ENCODE measurements at regions not wholly inside any gene's neighbourhood (a gene's known extent, or its start where the extent isn't known, plus 50 kb on each side); places are given as distances from the start of the nearest gene placed in this dataset.

DNA sequence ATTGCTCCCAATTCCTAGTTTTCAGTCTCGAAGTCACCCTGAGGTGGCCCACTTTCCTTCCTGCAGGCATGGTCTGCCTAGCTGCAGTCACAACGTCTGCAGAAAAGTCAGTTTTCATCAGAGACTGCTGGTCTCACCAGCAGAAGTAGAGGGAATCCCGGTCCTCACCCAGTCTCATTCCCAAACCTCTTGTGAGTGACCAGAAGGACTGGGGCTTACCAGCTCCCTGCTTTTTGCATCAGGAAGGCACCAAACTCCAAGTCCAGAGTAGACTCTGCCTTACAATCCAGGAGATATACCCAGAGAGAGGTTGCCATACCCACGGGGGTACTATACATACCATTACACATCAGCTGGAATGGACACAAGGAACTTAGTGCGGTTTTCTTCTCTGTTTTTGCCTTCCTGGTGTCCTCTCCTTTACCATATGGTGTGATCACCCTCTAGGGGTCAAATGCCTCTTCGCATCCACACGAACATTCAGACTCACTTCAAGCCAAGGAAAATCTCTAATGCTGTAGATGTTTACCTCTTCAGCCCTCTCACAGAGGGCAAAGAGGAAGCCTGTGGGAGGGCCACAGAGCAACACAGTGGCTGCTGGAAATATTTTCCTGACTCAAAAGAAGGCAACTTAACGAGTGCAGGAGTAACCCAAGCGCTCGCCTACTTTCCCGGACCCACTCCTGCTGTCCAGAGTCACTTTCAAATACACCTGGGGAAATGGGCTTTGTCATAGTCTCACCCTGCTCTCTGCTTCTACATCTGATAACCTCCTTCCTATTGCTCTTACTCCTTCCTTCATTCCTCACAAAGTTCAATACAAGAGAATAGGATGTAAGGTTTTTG, 220.9 kb downstream of the C7orf25 start:
- Histone ChIP-seq H3K4me3 (no peak overlapping the region), H3K9me3 (no peaks in the 10 kb centered on the region), H3K4me1 (no peaks in the 10 kb centered on the region), H3K27me3 (no peaks in the 10 kb centered on the region), H3K27ac (no peak overlapping the region), H3K36me3 (ENCODE audit: low read depth, missing control alignments) (no peaks in the 10 kb centered on the region)
- DNase-seq = peak; percentile 40
- TF ChIP-seq POLR2A (IDR thresholded peaks at IDR 0.05) = no peak
- TF ChIP-seq, protein P1, sequence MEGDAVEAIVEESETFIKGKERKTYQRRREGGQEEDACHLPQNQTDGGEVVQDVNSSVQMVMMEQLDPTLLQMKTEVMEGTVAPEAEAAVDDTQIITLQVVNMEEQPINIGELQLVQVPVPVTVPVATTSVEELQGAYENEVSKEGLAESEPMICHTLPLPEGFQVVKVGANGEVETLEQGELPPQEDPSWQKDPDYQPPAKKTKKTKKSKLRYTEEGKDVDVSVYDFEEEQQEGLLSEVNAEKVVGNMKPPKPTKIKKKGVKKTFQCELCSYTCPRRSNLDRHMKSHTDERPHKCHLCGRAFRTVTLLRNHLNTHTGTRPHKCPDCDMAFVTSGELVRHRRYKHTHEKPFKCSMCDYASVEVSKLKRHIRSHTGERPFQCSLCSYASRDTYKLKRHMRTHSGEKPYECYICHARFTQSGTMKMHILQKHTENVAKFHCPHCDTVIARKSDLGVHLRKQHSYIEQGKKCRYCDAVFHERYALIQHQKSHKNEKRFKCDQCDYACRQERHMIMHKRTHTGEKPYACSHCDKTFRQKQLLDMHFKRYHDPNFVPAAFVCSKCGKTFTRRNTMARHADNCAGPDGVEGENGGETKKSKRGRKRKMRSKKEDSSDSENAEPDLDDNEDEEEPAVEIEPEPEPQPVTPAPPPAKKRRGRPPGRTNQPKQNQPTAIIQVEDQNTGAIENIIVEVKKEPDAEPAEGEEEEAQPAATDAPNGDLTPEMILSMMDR (IDR thresholded peaks at IDR 0.05) = peak in 2 of 3 experiments; percentile 12 to 25
- intact Hi-C loops (cut with DNase I; ENCODE audit: low total_unique reads) = no loop called here
- 74 to 76% methylated on average over 11 of the region's 11 CpGs for WGBS, 2 donors

DNA sequence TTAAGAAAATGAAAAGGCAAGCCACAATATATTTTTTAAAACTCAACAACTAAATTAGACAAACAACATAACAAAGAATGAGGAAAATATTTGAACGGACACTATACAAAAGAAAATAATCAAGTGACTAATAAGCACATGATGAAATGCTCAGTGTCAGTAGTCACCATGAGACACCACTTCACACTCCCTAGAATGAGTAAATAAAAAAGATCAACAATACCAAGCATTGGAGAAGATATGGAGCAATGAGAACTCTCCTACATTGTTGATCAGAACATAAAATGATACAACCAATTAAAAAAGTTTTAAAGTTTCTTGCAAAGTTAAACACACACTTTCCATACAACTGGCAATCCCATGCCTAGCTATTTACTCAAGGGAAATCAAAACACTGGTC, 222.2 kb downstream of the C7orf25 start:
- Histone ChIP-seq H3K4me3 (no peak overlapping the region), H3K9me3 (no peaks in the 10 kb centered on the region), H3K36me3 (ENCODE audit: low read depth, missing control alignments) (no peaks in the 10 kb centered on the region), H3K27me3 (no peaks in the 10 kb centered on the region), H3K4me1 (no peaks in the 10 kb centered on the region), H3K27ac (no peak overlapping the region)
- DNase-seq = no peak
- TF ChIP-seq, protein P1 (IDR thresholded peaks at IDR 0.05) = no peak
- TF ChIP-seq POLR2A (IDR thresholded peaks at IDR 0.05) = no peak
- intact Hi-C loops (cut with DNase I; ENCODE audit: low total_unique reads) = no loop called here
- 89 to 97% methylated on average over 1 of the region's 1 CpG for WGBS, 2 donors

DNA sequence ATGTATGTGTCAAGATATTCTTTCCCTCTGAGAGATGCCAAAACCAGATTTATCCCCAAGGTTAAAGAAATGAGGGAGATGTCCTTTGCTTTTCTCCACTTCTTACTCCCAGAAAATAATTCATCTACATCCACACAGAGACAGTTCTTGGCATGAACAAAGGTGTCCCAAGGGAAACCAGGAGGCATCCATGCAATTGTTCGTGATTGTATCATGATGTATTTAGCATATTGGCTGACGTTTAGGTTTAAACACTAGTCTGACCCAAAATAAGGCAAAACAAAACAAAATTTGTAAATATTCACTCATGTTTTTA, 223.9 kb downstream of the C7orf25 start:
- Histone ChIP-seq H3K4me1 (no peaks in the 10 kb centered on the region), H3K27ac (no peak overlapping the region), H3K4me3 (no peak overlapping the region), H3K36me3 (ENCODE audit: low read depth, missing control alignments) (no peaks in the 10 kb centered on the region), H3K27me3 (no peaks in the 10 kb centered on the region), H3K9me3 (no peaks in the 10 kb centered on the region)
- no peak for DNase-seq
- TF ChIP-seq, protein P1 (IDR thresholded peaks at IDR 0.05) = no peak
- no peak for TF ChIP-seq POLR2A (IDR thresholded peaks at IDR 0.05)
- intact Hi-C loops (cut with DNase I; ENCODE audit: low total_unique reads) = no loop called here
- 57 to 65% methylated on average over 2 of the region's 2 CpGs for WGBS, 2 donors

DNA sequence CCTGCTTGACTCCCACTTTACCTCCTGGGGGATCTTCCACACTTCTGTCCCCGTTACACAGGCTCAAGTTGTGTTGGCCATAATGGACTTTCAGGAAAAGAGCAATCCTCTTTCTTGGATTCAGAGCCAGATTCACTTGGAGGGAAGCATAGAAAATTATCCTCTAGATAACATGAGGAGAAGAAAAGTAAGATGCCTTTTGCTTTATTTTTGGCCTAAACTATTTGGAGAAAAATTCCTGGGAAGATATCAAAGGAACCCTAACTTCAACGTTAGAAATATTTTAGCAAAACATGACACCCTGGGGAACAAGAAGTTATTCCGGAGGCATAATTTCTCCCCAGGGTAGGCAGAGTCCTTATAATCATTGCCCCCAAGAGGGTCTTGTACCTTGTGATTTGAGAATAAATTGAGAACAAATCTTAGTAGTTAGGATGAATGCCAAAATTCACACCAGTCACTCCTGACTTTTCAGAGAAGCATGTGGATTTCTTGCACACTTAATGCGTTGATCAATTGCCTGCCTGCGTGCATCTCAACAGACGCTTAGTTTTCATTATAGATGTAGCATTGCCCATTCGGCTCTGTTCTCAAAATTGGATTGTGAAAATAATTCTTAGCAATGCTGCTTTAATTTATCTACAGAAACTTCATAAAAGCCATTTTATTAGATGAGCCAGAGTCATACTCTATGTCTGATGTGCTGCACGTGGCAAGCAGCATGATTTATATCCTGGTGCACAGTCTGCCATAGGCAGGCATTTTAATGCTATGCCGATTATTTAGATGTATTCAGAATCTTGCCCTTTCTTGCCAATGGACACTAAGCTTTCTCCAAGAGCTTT, 224.4 kb downstream of the C7orf25 start:
- intact Hi-C loops (cut with DNase I; ENCODE audit: low total_unique reads) = no loop called here
- Histone ChIP-seq H3K36me3 (ENCODE audit: low read depth, missing control alignments) (no peaks in the 10 kb centered on the region), H3K4me3 (no peak overlapping the region), H3K4me1 (no peaks in the 10 kb centered on the region), H3K27ac (no peak overlapping the region), H3K9me3 (no peaks in the 10 kb centered on the region), H3K27me3 (no peaks in the 10 kb centered on the region)
- DNase-seq = no peak
- TF ChIP-seq POLR2A (IDR thresholded peaks at IDR 0.05) = no peak
- TF ChIP-seq, protein P1 (IDR thresholded peaks at IDR 0.05) = no peak
- 51 to 61% methylated on average over 9 of the region's 9 CpGs for WGBS, 2 donors
